PC-9 (cell line): ENCODE measurements at regions not wholly inside any gene's neighbourhood (a gene's known extent, or its start where the extent isn't known, plus 50 kb on each side); places are given as distances from the start of the nearest gene placed in this dataset.

Source experiments
- EZH2 ChIP-seq: fragments of 200-600 bp; sonication (generic); IDR thresholded peaks from 2 replicates; pipeline ENCODE4 v1.8.0; 2017; ENCODE audit warnings: antibody characterized with exemption, low read depth
- TF ChIP-seq, protein P1 (sequence below): fragments of 200-600 bp; sonication (generic); conservative IDR thresholded peaks from 2 replicates; pipeline ENCODE4 v1.6.1; 2017; ENCODE audit warnings: mixed run types, antibody characterized with exemption, mild to moderate bottlenecking, moderate library complexity

- TF ChIP-seq, protein P1, sequence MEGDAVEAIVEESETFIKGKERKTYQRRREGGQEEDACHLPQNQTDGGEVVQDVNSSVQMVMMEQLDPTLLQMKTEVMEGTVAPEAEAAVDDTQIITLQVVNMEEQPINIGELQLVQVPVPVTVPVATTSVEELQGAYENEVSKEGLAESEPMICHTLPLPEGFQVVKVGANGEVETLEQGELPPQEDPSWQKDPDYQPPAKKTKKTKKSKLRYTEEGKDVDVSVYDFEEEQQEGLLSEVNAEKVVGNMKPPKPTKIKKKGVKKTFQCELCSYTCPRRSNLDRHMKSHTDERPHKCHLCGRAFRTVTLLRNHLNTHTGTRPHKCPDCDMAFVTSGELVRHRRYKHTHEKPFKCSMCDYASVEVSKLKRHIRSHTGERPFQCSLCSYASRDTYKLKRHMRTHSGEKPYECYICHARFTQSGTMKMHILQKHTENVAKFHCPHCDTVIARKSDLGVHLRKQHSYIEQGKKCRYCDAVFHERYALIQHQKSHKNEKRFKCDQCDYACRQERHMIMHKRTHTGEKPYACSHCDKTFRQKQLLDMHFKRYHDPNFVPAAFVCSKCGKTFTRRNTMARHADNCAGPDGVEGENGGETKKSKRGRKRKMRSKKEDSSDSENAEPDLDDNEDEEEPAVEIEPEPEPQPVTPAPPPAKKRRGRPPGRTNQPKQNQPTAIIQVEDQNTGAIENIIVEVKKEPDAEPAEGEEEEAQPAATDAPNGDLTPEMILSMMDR: no peak
- TF ChIP-seq EZH2: no peak
These were observed 86.8 kb upstream of the PKP2 start for GRCh38 chr12:32983332-32983731.
